ENCODE measurements at regions not wholly inside any gene's neighbourhood (a gene's known extent, or its start where the extent isn't known, plus 50 kb on each side); places are given as distances from the start of the nearest gene placed in this dataset.

GRCh38 chr12:54126029-54126695 lies 62.6 kb downstream of the SMUG1 start:
- TF ChIP-seq CTCF (IDR thresholded peaks at IDR 0.05) (no peak), POLR2AphosphoS5 (IDR thresholded peaks at IDR 0.05) (peak in 1 of 3 donors; percentile 25)

Measured in breast epithelium (tissue), 3 donors.